NT2/D1 (cell line): ENCODE measurements at regions not wholly inside any gene's neighbourhood (a gene's known extent, or its start where the extent isn't known, plus 50 kb on each side); places are given as distances from the start of the nearest gene placed in this dataset.

Experiments used
- YY1 ChIP-seq: IDR thresholded peaks from 2 replicates; pipeline ENCODE4 v1.6.1; 2011; ENCODE audit not compliant: insufficient read length, insufficient read depth
- ZNF274 ChIP-seq: IDR thresholded peaks from 2 replicates; pipeline ENCODE4 v1.6.1; 2011; ENCODE audit warnings: mild to moderate bottlenecking, low read depth, low read length

DNA sequence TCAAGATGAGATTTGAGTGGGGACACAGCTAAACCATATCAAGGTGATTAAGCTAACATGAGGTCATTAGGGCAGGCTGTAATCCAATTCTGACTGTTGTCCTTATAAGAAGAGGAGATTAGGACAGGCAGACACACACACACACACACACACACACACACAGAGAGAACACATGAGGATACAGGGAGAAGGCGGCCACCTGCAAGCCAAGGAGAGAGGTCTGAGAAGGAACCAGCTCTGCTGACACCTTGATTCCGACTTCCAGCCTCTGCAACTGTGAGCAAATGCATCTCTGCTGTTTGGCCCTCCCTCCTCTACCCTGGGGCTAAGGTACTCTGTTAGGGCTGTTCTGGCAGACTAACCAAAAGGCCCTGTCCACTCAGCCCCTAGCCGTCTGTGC is 112.5 kb upstream of the GSC start:
- no peak for TF ChIP-seq YY1
- no peak for TF ChIP-seq ZNF274
